Eye (tissue), 1 donor: ENCODE measurements at regions not wholly inside any gene's neighbourhood (a gene's known extent, or its start where the extent isn't known, plus 50 kb on each side); places are given as distances from the start of the nearest gene placed in this dataset.
"Not testable (repeated sequence)": the region's sequence is repeated elsewhere in the genome, so short reads cannot be mapped to it uniquely, and the experiment has no call there.

Experiments
- DNase-seq: peaks from one replicate; pipeline ENCODE4 v3.0.0-alpha.2; 2015

- DNase-seq: no peak
Observed at GRCh38 chr6:156437121-156437879, 339.9 kb upstream of the ARID1B start.

GRCh38 chr6:156434795-156435190, 342.4 kb upstream of the ARID1B start:
- no peak for DNase-seq

- DNase-seq: no peak
Observed at GRCh38 chr6:156434049-156434794, 343.0 kb upstream of the ARID1B start.

- DNase-seq: no peak
Observed at GRCh38 chr6:156432543-156432942, 344.6 kb upstream of the ARID1B start.

GRCh38 chr6:156430386-156430785, 346.8 kb upstream of the ARID1B start:
- DNase-seq: no peak

GRCh38 chr6:156427345-156427744, 349.8 kb upstream of the ARID1B start:
- DNase-seq: peak; percentile 4

- DNase-seq: peak; percentile 11
Observed at GRCh38 chr6:156425359-156426020, 351.7 kb upstream of the ARID1B start.

- no peak for DNase-seq
Observed at GRCh38 chr6:156423829-156424228, 353.3 kb upstream of the ARID1B start.

- DNase-seq: no peak
Observed at GRCh38 chr6:156423075-156423474, 354.1 kb upstream of the ARID1B start.

GRCh38 chr6:156421933-156422332, 355.2 kb upstream of the ARID1B start:
- DNase-seq: no peak

- DNase-seq: not testable (repeated sequence)
Observed at GRCh38 chr6:156421301-156421700, 355.9 kb upstream of the ARID1B start.

GRCh38 chr6:156420172-156420993, 356.8 kb upstream of the ARID1B start:
- DNase-seq: no peak

GRCh38 chr6:156419594-156419993, 357.6 kb upstream of the ARID1B start:
- DNase-seq: no peak

- DNase-seq: no peak
Observed at GRCh38 chr6:156418253-156418652, 358.9 kb upstream of the ARID1B start.

- no peak for DNase-seq
Observed at GRCh38 chr6:156416391-156416790, 360.8 kb upstream of the ARID1B start.

- no peak for DNase-seq
Observed at GRCh38 chr6:156413154-156413553, 364.0 kb upstream of the ARID1B start.

- no peak for DNase-seq
Observed at GRCh38 chr6:156410649-156411048, 366.5 kb upstream of the ARID1B start.

- no peak for DNase-seq
Observed at GRCh38 chr6:156408655-156409054, 368.5 kb upstream of the ARID1B start.

GRCh38 chr6:156407334-156407733, 369.8 kb upstream of the ARID1B start:
- no peak for DNase-seq

GRCh38 chr6:156406688-156407087, 370.5 kb upstream of the ARID1B start:
- DNase-seq: no peak

- DNase-seq: no peak
Observed at GRCh38 chr6:156406099-156406498, 371.1 kb upstream of the ARID1B start.

- DNase-seq: no peak
Observed at GRCh38 chr6:156402628-156403027, 374.6 kb upstream of the ARID1B start.

GRCh38 chr6:156402227-156402626, 375.0 kb upstream of the ARID1B start:
- no peak for DNase-seq
